ENCODE measurements at regions not wholly inside any gene's neighbourhood (a gene's known extent, or its start where the extent isn't known, plus 50 kb on each side); places are given as distances from the start of the nearest gene placed in this dataset.

- no peak for DNase-seq
Observed at GRCh38 chr20:41939659-41940058, 321.5 kb upstream of the CHD6 start.

GRCh38 chr20:41938353-41938752 is 320.2 kb upstream of the CHD6 start:
- DNase-seq, result no peak

GRCh38 chr20:41935259-41935791 is 317.1 kb upstream of the CHD6 start:
- DNase-seq, result no peak

GRCh38 chr20:41932431-41932830 is 314.3 kb upstream of the CHD6 start:
- no peak for DNase-seq

GRCh38 chr20:41927655-41928054 is 309.5 kb upstream of the CHD6 start:
- DNase-seq, result no peak

- no peak for DNase-seq
Observed at GRCh38 chr20:41927189-41927588, 309.0 kb upstream of the CHD6 start.

GRCh38 chr20:41925476-41925875 is 307.3 kb upstream of the CHD6 start:
- no peak for DNase-seq

GRCh38 chr20:41923624-41924023 is 305.4 kb upstream of the CHD6 start:
- DNase-seq, result no peak

GRCh38 chr20:41913146-41913545 is 295.0 kb upstream of the CHD6 start:
- no peak for DNase-seq

- DNase-seq, result no peak
Observed at GRCh38 chr20:41910558-41910957, 292.4 kb upstream of the CHD6 start.

GRCh38 chr20:41905199-41905598 is 287.0 kb upstream of the CHD6 start:
- DNase-seq, result no peak

- no peak for DNase-seq
Observed at GRCh38 chr20:41903586-41903985, 285.4 kb upstream of the CHD6 start.

GRCh38 chr20:41902346-41902745 is 284.2 kb upstream of the CHD6 start:
- no peak for DNase-seq

GRCh38 chr20:41900201-41900691 is 282.1 kb upstream of the CHD6 start:
- no peak for DNase-seq

GRCh38 chr20:41897708-41898107 is 279.5 kb upstream of the CHD6 start:
- DNase-seq, result no peak

GRCh38 chr20:41895241-41896032 is 277.3 kb upstream of the CHD6 start:
- DNase-seq, result no peak

- no peak for DNase-seq
Observed at GRCh38 chr20:41894255-41894963, 276.2 kb upstream of the CHD6 start.

- DNase-seq, result no peak
Observed at GRCh38 chr20:41892031-41892430, 273.9 kb upstream of the CHD6 start.

- DNase-seq, result no peak
Observed at GRCh38 chr20:41889844-41890224, 271.7 kb upstream of the CHD6 start.

- no peak for DNase-seq
Observed at GRCh38 chr20:41889126-41889843, 271.1 kb upstream of the CHD6 start.

GRCh38 chr20:41888434-41888833 is 270.3 kb upstream of the CHD6 start:
- DNase-seq, result no peak

- DNase-seq, result no peak
Observed at GRCh38 chr20:41887500-41887899, 269.3 kb upstream of the CHD6 start.

- no peak for DNase-seq
Observed at GRCh38 chr20:41881466-41882046, 263.4 kb upstream of the CHD6 start.
